ENCODE measurements at regions not wholly inside any gene's neighbourhood (a gene's known extent, or its start where the extent isn't known, plus 50 kb on each side); places are given as distances from the start of the nearest gene placed in this dataset.
"Not testable (repeated sequence)": the region's sequence is repeated elsewhere in the genome, so short reads cannot be mapped to it uniquely, and the experiment has no call there.

DNA sequence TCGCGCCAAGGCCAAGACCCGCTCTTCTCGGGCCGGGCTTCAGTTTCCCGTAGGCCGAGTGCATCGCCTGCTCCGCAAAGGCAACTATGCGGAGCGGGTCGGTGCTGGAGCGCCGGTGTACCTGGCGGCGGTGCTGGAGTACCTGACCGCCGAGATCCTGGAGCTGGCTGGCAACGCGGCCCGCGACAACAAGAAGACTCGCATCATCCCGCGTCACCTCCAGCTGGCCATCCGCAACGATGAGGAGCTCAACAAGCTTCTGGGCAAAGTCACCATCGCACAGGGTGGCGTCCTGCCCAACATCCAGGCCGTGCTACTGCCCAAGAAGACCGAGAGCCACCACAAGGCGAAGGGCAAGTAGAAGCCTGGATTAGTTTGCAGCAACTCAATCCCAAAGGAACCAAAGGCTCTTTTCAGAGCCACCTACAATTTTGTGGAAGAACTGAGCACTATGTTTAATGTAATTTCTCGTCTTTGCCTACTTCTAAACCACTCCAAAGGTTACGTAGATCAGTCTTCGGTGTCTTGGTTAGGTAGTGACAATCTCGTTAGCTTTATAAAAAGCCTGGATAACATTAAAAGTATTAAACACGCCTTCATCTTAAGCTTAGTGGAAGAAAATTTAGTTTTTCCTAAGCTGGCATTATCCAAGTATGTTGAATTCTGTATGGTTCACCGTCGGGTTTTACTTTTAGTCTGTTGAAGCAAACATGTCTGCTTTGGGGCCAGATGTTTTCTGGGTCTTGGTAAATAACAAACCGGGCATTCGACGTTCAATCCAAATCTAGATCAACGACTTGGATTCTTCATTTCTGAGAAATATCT, 103.7 kb downstream of the OR2B2 start:
- TF ChIP-seq, protein P1, sequence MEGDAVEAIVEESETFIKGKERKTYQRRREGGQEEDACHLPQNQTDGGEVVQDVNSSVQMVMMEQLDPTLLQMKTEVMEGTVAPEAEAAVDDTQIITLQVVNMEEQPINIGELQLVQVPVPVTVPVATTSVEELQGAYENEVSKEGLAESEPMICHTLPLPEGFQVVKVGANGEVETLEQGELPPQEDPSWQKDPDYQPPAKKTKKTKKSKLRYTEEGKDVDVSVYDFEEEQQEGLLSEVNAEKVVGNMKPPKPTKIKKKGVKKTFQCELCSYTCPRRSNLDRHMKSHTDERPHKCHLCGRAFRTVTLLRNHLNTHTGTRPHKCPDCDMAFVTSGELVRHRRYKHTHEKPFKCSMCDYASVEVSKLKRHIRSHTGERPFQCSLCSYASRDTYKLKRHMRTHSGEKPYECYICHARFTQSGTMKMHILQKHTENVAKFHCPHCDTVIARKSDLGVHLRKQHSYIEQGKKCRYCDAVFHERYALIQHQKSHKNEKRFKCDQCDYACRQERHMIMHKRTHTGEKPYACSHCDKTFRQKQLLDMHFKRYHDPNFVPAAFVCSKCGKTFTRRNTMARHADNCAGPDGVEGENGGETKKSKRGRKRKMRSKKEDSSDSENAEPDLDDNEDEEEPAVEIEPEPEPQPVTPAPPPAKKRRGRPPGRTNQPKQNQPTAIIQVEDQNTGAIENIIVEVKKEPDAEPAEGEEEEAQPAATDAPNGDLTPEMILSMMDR (conservative IDR thresholded peaks at IDR 0.05 in 1 of 2, IDR thresholded peaks at IDR 0.05 in 1 of 2; ENCODE audit: low read depth in 1 of 2, low read length in 2 of 2) = not testable (repeated sequence)
- TF ChIP-seq EZH2 (IDR thresholded peaks at IDR 0.05; ENCODE audit: low read length, missing control alignments) = not testable (repeated sequence)
